GM18520 (cell line): ENCODE measurements at regions not wholly inside any gene's neighbourhood (a gene's known extent, or its start where the extent isn't known, plus 50 kb on each side); places are given as distances from the start of the nearest gene placed in this dataset.

ENCODE experiments used
- ATAC-seq: cut with Tn5 transposase; IDR thresholded peaks from one replicate; pipeline ENCODE4 v1.9.1; 2021; ENCODE audit not compliant: unreplicated experiment

DNA sequence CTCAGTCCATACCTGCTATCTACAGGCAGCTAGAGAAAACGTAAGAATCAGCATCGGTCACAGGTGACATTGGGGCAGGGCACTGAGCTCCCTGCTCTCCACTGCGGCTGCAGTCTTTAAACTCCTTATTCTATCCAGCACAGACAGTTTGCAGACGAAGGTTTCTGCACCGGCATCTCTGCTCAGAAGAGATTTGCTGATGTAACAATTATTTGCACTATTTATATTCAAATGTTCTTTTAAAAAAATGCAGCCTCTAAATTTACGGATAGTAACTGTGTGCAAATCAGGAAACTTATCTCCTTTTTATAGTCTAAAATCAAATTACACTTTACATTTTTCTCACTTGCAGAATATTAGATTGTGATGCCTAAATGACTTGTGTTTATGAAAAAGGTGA, 671.0 kb downstream of the VRK1 start:
- ATAC-seq = no peak

DNA sequence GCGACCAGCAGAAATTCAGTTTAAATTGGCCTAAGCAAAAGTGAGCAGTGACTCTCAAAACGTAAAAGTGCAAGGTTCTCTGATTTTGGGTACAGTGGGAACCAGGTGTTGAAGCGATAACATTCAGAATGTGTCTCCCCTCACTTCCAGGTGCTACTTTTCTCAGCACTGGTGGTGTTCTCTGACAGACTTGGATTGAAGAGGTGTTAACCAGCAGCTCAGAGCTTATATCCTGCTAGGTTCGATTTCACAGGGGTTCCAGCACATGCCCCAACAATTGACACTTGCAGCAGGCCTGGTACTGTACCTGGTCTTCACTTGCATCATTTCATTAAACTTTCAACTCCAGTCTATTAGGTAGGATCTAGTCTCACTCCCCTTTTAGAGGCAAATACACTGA, 680.2 kb downstream of the VRK1 start:
- ATAC-seq = no peak

DNA sequence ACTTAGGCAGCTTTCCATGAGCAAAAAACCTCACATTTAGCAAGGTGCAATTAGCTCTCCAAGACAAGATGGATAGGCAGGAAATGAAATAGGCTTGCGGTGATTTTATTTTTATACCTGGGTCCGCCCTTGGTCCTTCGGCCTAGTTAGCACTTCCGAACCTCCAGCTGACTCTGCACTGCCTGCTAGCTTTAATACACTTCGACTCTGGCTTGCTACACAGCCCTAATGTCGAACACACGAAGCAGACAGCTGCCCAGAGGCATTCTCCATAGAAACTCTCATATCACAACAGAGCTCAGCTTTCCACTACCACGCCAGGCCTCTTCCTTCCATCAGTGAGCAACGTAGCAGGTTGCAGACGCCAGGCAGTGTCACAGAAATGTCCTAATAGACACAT, 688.0 kb downstream of the VRK1 start:
- no peak for ATAC-seq

DNA sequence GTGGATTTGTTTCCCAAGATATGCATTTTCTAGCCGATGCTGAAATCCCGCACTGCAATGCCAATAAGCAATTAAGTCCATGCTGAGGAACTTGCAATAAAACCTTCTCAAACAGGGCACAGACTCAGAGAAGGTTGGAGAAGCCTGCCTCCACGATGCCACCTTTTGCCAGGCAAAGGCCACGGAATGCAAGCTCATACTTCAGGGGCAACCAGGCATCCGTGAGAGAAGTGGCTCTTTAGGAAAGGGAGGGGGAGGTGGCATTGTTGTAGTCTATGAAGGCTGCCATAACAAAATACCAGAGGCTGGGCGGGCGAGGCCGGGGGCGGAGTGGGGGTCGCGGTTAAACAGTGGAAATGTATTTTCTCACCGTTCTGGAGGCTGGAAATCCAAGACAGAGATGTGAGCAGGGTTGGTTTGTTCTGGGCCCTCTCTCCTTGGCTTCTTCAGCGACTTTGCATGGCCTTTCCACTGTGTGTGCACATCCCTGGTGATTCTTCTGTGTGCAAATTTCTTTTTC, 689.5 kb downstream of the VRK1 start:
- no peak for ATAC-seq

DNA sequence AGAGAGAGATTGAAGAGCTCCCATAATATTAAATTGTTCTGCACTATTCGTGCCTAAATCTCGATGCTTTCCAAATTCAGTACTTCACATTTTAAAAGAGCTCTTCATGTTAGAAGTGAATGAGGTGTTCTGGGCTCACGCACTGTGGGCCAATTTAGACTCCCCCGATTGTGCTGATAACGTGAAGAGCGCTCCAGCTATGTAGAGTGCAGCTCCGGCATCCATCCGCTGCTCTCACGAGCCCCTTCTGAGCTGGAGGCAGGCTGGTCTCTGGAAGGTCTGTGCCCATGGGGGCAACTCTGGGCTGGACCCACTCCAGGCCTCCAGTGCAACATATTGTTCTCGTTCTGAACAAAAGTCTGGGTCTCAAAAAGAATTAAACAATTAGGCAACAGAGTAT, 692.6 kb downstream of the VRK1 start:
- ATAC-seq = no peak

DNA sequence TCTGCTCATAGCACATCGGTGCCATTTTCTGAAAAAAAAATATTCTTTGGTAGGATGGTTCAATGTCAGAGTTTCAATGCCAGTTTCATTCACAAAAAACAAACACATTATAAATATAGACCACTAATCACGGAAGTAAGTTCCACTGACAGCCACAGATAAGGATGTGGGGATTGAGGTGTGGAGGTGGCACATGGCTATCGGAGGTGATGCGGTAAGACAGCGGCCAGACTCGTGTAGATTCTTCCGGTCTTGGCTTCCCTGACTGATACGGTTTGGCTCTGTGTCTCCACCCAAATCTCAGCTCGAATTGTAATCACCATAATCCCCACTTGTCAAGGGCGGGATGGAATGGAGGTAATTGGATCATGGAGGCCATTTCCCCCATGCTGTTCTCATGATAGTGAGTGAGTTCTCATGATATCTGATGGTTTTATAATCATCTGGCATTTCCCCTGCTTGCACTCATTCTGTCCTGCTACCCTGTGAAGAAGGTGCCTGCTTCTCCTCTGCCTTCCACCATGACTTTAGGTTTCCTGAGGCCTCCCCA, 693.4 kb downstream of the VRK1 start:
- ATAC-seq = no peak

DNA sequence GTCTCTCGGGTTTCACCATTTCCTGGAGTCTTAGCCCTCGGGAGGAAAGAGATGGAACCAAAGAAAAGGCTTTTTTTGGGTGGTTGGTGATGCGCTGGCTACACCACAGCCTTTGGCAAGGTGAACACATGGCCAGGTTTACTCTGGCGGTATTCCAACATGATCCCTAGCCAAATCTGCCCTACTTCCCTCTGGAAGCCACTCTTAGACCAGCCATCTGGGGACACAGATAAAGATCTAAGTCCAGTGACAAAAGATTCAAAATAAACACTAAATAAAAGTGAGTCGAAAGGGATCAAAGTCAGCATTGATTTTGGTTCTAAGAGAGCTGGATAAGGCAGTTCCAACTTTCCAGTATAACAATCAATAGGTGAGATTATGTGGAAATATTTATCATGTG, 694.5 kb downstream of the VRK1 start:
- no peak for ATAC-seq

DNA sequence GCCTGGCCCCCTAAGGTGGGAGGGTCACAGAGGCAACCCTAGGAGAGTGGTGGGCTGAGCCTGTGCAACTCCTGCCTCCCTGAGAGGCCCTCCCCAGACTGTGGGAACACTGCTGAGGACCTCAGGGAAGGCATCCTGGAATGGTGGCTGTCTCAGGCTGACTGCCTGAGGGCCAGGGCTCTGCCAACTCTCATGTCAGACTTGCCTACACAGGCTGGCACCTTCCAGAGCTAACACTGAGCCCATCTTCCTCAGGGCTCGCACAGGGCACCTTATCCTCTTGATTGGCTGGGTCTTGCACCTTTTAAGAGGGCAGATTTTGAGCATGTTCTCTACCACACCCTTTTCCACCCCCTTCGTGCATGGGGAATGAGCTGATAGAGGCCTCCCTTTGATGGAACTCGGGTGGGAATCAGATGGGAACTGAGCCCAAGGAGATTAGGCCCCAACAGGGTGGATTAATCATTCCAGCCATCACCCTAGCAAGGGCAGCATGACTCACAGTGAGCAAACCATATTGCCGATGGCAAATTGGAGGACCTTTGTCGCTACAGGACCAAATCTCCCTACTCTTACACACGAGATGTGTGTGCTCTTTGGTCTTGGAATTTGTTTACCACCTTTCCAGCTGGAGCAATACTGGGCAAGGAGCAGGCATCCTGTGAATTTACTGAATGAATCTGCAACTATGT, 702.8 kb downstream of the VRK1 start:
- no peak for ATAC-seq

DNA sequence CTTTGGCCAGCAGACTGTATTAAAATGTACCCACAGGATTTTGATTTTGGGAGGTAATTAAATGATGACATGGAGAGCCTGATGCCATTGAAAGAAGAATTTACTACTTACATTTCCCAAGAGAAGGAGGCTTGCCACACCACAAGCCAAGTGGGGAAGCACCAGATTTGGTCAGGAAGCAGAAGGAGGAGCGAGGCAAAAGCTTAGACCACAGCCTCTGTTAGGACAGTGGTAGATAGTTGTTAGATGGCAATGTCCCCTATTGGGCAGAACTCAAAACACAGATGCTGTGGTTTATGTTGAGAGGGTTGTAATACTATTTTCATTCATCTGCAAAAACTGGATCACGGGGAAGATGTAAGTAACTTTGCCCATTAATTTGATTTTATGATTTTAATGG, 709.4 kb downstream of the VRK1 start:
- ATAC-seq = no peak

DNA sequence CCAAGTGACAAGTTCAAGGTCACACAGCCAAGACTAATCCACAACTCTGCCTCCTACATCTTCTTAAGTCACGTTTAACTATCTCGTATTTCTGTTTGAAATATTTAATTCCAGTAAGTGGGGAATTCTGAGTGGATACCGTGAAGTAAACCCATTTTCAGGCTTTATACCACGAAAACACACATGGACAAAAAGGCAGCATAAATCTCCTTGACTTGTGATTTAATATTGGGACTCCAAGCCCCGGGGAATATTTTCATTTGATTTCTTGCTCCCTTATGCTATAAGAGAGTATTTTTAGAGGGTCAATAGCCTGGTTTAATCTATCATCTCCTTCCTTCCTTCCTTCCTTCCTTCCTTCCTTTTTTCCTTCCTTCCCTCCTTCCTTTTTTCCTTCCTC, 716.7 kb downstream of the VRK1 start:
- no peak for ATAC-seq

DNA sequence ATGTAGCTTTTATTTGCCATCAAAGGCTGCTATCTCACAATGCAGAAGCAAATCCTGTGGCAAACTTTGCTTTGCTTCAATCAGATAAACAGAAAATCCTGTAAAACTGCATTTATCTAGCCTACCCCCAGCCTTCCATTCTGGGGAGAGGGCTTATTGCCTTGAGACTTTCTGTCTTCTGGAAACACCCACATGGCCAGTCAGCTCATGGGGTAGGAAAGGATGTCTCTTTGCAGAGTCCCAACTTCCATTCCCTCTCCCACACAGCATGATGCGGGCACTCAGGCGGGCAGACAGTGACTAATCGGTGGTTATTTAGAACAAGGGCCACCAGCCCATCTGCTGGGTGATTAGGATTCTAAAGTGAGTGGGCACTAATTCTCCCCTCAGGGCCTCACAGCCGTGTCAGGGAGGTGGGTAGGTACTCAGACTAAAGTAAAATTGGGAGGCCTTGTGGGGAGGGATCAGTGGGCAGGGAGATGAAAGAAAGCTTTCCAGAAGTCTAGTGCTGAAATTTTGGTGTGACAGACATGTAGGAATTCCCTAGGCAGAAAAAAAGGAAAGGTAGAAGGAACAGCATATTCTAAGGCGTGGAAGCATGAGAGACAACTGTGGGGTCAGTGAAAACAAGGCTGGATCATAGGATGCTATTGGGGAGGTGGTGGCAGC, 720.5 kb downstream of the VRK1 start:
- ATAC-seq = no peak

DNA sequence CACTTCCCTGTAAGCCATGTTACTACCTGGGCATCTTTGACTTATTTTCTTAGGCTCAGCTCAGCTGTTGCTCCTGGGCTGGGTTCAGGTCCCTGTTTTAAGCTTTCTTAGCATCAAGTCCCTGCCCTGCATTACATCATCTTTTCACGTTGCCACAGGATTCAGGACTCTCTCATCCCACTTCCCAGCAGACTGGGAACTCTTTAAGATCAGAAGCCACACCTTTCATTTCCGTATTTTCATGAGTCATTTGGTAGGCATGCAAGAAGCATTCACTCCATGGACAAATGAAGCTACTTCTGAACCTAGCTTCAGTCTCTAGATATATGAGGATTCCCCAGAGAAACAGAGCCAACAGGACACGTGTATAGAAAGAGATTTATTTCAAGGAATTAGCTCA, 726.8 kb downstream of the VRK1 start:
- ATAC-seq = no peak

DNA sequence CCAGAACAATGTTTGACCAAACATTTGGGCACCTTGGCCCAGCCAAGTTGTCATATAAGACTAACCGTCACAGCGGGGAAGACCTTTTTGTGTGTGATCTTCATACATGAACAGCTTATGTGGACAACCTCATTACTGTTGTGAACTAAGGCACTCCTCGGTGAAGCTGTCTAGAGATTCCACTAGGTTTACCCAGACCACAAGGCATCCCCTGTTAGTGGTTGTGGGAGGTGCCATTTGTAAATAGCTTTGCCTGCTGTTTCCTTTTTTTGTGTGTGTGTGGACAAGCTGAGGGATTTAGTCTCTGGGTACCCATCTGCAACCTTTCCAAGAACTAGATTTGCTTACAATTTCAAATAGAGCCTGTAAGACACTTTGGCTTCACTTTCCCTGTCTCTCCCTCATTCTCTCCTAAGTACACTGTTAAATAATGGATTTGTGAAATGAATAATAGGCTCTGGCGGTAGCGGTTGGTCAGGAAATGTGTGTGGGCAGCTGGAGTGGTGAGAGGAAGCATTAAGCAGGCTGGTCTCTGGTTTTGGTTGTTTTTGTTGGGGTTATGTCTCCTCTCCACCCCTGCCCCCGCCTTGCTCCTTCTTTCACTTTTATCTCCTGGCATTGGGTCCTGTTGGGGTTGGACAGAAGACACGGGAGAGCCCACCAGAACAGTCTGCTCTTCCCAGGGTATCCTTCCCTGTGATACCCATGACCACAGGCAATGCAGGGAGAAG, 727.6 kb downstream of the VRK1 start:
- no peak for ATAC-seq

DNA sequence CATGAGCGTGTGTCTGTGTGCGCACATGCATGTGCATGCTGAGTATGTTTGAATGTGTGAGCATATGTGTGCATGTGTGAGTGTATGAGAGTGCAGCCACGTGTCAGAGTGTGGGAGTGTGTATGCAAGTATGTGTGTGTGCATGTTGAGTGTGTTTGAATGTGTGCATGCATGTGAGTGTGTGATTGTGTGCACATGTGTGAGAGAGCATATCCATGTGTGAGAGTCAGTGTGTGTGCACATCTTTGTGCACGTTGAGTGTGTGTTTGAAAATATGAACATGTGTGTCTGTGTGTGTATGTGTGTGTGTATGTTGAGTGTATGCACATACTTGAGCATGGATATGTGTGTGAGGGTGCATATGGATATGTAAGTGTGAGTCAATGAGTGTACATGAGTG, 730.8 kb downstream of the VRK1 start:
- ATAC-seq = no peak

DNA sequence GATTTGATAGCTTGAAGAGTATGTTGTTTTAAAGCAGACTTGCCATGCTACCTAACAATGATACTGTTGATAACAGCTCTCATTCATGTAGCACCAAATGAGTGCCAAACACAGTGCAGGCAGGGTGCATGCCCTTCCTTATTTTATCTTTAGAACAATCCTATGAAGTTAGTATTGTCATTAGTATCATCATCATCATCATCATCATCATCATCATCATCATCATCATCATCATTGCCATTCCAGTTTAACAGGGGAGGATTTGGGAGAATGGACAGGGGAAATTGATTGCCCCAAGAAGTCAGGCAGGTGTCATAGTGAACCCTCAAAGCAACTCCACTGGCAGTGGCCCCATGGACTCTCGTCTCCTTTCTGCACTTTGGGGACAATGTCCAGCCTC, 734.9 kb downstream of the VRK1 start:
- no peak for ATAC-seq

DNA sequence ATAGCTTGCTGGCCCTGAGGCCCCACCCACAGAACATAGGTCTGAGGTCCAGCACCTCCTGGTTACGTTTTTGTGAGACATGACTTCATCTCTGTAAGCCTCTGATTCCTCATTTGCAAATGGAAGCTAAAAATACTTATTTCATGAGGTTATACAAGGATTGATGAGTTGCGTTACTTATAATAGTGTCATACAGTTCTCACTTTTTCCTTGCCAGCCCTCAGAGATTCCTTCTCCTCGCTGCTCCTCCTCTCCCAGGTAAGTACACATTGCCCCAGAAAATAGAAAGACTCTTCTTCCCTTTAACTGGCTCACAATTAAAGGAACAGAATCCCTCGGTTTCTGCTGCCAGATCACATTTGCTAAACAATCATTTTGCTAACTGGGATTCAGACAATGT, 739.2 kb downstream of the VRK1 start:
- no peak for ATAC-seq

DNA sequence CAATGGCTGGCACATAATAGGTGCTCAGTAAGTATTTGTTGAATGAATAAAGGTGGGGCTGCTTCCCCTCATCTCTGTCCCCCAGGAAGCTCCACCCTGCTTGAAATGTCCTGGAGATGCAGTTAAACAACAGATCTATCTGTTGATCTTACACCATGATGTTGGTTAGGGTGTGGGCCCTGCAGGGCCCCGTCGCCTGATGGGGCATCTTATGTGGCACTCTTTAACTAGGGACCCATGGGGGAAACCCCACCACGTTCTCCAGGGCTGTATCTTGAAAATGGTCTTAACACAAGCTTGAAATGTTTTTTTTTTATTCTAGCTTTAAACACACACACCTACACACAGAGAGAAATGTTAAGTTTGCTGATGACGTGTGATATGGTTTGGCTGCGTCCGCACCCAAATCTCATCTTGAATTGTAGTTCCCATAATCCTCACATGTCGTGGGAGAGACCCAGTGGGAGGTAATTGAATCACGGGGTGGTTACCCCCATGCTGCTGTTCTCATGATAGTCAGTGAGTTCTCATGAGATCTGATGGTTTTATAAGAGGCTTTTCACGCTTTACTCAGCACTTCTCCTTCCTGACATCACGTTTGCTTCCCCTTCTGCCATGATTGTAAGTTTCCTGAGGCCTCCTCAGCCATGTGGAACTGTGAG, 741.7 kb downstream of the VRK1 start:
- ATAC-seq = no peak

DNA sequence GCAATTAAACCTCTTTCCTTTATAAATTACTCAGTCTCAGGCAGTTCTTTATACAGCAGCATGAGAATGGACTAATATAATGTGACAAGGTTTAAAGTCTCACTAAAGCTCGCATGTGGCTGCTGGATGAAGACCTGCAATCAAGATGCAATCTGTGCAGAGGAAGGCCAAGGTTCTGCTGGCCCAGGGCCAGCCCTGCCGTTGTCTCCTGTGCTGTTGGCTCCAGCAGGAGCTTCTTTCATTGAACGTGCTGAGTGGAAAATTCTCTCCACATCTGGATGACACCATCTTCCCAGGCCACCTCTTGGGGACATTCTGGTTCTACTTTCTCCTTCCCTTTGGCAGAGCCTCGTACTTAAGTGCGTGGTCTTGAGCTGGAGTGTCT, 742.2 kb downstream of the VRK1 start:
- ATAC-seq = no peak

DNA sequence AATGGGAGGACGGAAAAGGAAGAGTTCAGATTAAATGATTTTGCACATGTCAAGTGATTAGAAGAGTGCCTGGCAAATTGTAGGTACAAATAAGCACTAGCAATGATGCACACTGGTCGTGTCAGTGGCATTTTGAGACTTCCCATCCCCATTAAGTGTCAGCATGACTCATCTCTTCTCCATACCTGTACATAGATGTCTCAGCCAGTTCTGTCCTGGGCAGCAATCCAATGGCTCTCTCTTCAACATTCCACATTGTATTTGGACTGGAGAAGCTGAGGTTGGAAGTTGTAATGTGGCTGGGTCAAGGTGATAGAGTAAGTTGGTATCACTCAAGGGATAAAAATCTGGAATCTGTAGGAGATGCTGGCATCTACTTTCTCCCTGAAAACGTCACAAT, 742.7 kb downstream of the VRK1 start:
- no peak for ATAC-seq

DNA sequence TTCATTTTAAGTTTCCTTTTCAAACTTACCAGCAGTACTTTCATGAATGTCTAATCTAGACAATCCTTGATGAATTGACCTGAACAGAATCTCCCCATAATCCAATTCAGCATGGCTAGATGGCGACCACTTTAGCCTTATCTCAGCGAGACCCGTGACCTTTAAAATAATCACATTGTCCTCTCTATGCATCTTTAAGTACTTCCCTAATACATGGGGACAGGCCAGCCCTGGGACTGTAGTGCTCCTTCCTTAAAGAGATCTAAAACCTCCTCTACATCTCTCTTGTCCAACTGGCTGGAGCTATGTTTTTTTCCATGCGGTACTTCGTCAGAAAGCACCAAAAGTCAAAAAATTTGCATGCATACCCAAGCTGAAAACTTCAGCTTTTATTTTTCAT, 746.0 kb downstream of the VRK1 start:
- no peak for ATAC-seq

DNA sequence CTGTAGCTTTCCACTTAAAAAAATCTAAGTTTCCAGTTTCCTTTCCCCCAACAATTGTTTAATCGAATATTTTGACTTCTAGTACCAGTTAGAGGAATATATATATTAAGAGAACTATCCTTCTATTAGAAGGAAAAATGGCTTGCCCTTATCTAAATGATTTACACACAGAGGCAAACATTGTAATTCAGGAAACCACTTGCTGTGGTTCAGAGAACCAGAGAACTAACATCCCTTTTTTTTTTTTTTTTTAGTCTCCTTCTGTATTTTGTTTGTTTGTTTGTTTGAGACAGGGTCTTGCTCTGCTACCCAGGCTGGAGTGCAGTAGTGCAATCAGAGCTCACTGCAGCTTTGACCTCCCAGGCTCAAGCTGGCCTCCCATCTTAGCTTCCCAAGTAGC, 746.6 kb downstream of the VRK1 start:
- ATAC-seq = no peak
